Esophagus muscularis mucosa (tissue), 3 donors: ENCODE measurements at regions not wholly inside any gene's neighbourhood (a gene's known extent, or its start where the extent isn't known, plus 50 kb on each side); places are given as distances from the start of the nearest gene placed in this dataset.

Experiments used
- POLR2A ChIP-seq: fragments of 450-650 bp; IDR thresholded peaks from one replicate; pipeline ENCODE4 v1.6.1; 2017; ENCODE audit warnings: antibody characterized with exemption, moderate library complexity, mild to moderate bottlenecking, low read depth
- POLR2AphosphoS5 ChIP-seq, 2 donors: sonication (generic); formaldehyde crosslinking; IDR thresholded peaks; one replicate each; pipeline ENCODE4 v1.6.1; 2017; ENCODE audit warnings: antibody characterized with exemption in 2 of 2
- TF ChIP-seq, protein P1 (sequence below), 3 experiments: fragments of 200-600 bp in 2 of 3; fragments of 450-650 bp in 1 of 3; sonication (generic) in 2 of 3; IDR thresholded peaks; one replicate each; pipeline ENCODE4 v1.5.1; 2017 to 2019; ENCODE audit warnings: antibody characterized with exemption in 3 of 3, mild to moderate bottlenecking in 2 of 3, moderate library complexity in 1 of 3

DNA sequence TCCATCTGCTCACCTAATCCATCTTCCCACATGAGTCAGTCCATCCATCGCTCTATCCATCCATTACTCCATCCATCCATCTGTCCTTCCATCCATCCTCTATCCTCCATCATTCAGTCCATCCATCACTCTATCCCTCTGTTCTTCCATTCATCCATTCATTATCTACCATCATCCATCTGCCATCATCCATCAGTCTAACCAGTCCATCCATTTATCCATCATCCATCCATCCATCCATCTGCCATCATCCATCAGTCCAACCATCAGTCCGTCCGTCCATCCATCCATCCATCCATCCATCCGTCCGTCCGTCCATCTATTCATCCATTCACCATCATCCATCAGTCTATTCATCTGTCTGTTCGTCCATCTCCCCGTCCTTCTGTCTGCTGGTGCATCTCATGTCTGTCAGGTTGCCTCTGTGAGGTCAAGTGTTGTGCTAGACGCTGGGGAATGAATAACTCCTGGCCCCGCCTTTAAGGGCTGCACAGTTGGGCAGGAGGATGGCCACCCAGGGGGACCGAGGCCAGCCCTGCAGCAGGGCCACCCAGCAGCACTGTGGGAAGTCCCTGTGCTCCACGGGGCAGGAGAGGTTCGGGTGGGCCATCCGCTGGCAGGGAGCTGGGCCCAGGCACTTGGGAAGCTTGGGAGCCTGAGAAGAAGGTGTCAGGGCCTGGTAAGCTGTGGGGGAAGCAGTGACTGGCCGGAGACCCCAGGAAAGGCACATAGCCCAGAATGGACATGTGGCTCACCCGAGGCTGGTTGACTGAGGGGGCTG is 137.1 kb downstream of the CTTN start:
- TF ChIP-seq, protein P1, sequence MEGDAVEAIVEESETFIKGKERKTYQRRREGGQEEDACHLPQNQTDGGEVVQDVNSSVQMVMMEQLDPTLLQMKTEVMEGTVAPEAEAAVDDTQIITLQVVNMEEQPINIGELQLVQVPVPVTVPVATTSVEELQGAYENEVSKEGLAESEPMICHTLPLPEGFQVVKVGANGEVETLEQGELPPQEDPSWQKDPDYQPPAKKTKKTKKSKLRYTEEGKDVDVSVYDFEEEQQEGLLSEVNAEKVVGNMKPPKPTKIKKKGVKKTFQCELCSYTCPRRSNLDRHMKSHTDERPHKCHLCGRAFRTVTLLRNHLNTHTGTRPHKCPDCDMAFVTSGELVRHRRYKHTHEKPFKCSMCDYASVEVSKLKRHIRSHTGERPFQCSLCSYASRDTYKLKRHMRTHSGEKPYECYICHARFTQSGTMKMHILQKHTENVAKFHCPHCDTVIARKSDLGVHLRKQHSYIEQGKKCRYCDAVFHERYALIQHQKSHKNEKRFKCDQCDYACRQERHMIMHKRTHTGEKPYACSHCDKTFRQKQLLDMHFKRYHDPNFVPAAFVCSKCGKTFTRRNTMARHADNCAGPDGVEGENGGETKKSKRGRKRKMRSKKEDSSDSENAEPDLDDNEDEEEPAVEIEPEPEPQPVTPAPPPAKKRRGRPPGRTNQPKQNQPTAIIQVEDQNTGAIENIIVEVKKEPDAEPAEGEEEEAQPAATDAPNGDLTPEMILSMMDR (IDR thresholded peaks at IDR 0.05): no peak
- no peak for TF ChIP-seq POLR2AphosphoS5 (IDR thresholded peaks at IDR 0.05)
- no peak for TF ChIP-seq POLR2A
